Mesendoderm (in vitro differentiated cells): ENCODE measurements at regions not wholly inside any gene's neighbourhood (a gene's known extent, or its start where the extent isn't known, plus 50 kb on each side); places are given as distances from the start of the nearest gene placed in this dataset.

ENCODE experiments used
- DNase-seq: peaks from one replicate; pipeline ENCODE4 v3.0.0; 2013
- H2AK5ac ChIP-seq: 2 replicates; pipeline ENCODE4 v1.6.1; 2013; ENCODE audit warnings: low read length, inconsistent platforms
- H2BK120ac ChIP-seq: 2 replicates; pipeline ENCODE4 v1.6.1; 2013; ENCODE audit warnings: low read depth, mild to moderate bottlenecking, low read length, moderate library complexity, mixed read lengths
- H2BK15ac ChIP-seq: replicated peaks from 2 replicates; pipeline ENCODE4 v1.6.1; 2013; ENCODE audit warnings: low read depth, mild to moderate bottlenecking, moderate library complexity
- H2BK5ac ChIP-seq: 2 replicates; pipeline ENCODE4 v1.6.1; 2013; ENCODE audit warnings: low read length, inconsistent platforms
- H3K18ac ChIP-seq: 2 replicates; pipeline ENCODE4 v1.6.1; 2013; ENCODE audit warnings: mild to moderate bottlenecking, low read length, mixed read lengths
- H3K23ac ChIP-seq: one replicate; pipeline ENCODE4 v1.6.1; 2013; ENCODE audit warnings: low read length
- H3K27ac ChIP-seq: 2 replicates; pipeline ENCODE4 v1.5.1; 2013; ENCODE audit warnings: low read depth, mild to moderate bottlenecking, inconsistent platforms, low read length, moderate library complexity
- H3K27me3 ChIP-seq: 2 replicates; pipeline ENCODE4 v1.6.1; 2013; ENCODE audit warnings: low read length, control low read depth, mild to moderate bottlenecking, inconsistent platforms; ENCODE audit not compliant: insufficient read depth, poor library complexity
- H3K36me3 ChIP-seq: 2 replicates; pipeline ENCODE4 v1.6.1; 2013; ENCODE audit warnings: low read length, inconsistent platforms; ENCODE audit not compliant: control insufficient read depth, insufficient read depth
- H3K4ac ChIP-seq: one replicate; pipeline ENCODE4 v1.6.1; 2013; ENCODE audit warnings: low read depth, mild to moderate bottlenecking, low read length, moderate library complexity
- H3K4me1 ChIP-seq: 2 replicates; pipeline ENCODE4 v1.6.1; 2013; ENCODE audit warnings: low read depth, low read length, inconsistent platforms; ENCODE audit not compliant: control insufficient read depth
- H3K4me2 ChIP-seq: 2 replicates; pipeline ENCODE4 v1.6.1; 2013; ENCODE audit warnings: low read length
- H3K4me3 ChIP-seq: 2 replicates; pipeline ENCODE4 v1.5.1; 2013; ENCODE audit warnings: mild to moderate bottlenecking, low read length
- H3K56ac ChIP-seq: one replicate; pipeline ENCODE4 v1.6.1; 2013; ENCODE audit warnings: low read length
- H3K79me1 ChIP-seq: 2 replicates; pipeline ENCODE4 v1.6.1; 2013; ENCODE audit warnings: low read length, inconsistent platforms
- H3K79me2 ChIP-seq: 2 replicates; pipeline ENCODE4 v1.6.1; 2013; ENCODE audit warnings: mild to moderate bottlenecking, low read length; ENCODE audit not compliant: control insufficient read depth, insufficient read depth
- H3K9ac ChIP-seq: 2 replicates; pipeline ENCODE4 v1.6.1; 2013; ENCODE audit warnings: low read length, inconsistent platforms
- H4K5ac ChIP-seq: one replicate; pipeline ENCODE4 v1.6.1; 2013; ENCODE audit warnings: low read length
- H4K8ac ChIP-seq: one replicate; pipeline ENCODE4 v1.6.1; 2013; ENCODE audit warnings: low read depth, mild to moderate bottlenecking, control low read depth, low read length, moderate library complexity
- WGBS: extraction: QIAGEN DNeasy Blood & Tissue Kit; methylation state at CpG from one replicate; pipeline ENCODE4 v1.1.7; 2013; ENCODE audit warnings: low lambda C conversion rate, missing lambda C conversion rate; ENCODE audit not compliant: insufficient coverage; ENCODE audit errors: extremely low coverage; 5-methylcytosine and 5-hydroxymethylcytosine counted together

GRCh38 chr22:47784367-47784983, 1022.0 kb downstream of the TBC1D22A start:
- Histone ChIP-seq H3K79me2 (no peaks in the 10 kb centered on the region), H3K56ac (no peak overlapping the region), H2BK15ac (no peak overlapping the region), H3K23ac (no peak overlapping the region), H3K4me3 (no peak overlapping the region), H3K4ac (no peak overlapping the region), H2BK120ac (no peak overlapping the region), H4K8ac (no peak overlapping the region), H3K27ac (no peak overlapping the region), H4K5ac (no peak overlapping the region), H3K27me3 (no peaks in the 10 kb centered on the region), H3K36me3 (no peaks in the 10 kb centered on the region), H3K4me1 (peaks cover 5% of the 10 kb centered on the region), H3K18ac (no peak overlapping the region), H2BK5ac (no peak overlapping the region), H3K4me2 (no peak overlapping the region), H3K79me1 (no peaks in the 10 kb centered on the region), H3K9ac (no peak overlapping the region), H2AK5ac (no peak overlapping the region)
- WGBS = no CpG with 5 or more reads among the region's 4 CpGs
- DNase-seq = no peak

GRCh38 chr22:47783433-47784366, 1021.2 kb downstream of the TBC1D22A start:
- Histone ChIP-seq H3K27me3 (no peaks in the 10 kb centered on the region), H2BK15ac (no peak overlapping the region), H2BK120ac (no peak overlapping the region), H3K9ac (no peak overlapping the region), H3K4me1 (peaks cover 7% of the 10 kb centered on the region), H2BK5ac (peak overlapping the region; percentile 12), H3K36me3 (no peaks in the 10 kb centered on the region), H3K23ac (no peak overlapping the region), H3K27ac (no peak overlapping the region), H3K18ac (no peak overlapping the region), H3K56ac (peak overlapping the region; percentile 54), H3K79me1 (no peaks in the 10 kb centered on the region), H4K8ac (no peak overlapping the region), H4K5ac (no peak overlapping the region), H3K4ac (no peak overlapping the region), H2AK5ac (no peak overlapping the region), H3K4me3 (no peak overlapping the region), H3K79me2 (no peaks in the 10 kb centered on the region), H3K4me2 (no peak overlapping the region)
- no CpG with 5 or more reads among the region's 20 CpGs for WGBS
- peak; percentile 52 for DNase-seq

GRCh38 chr22:47782328-47783075, 1020.1 kb downstream of the TBC1D22A start:
- H3K23ac ChIP-seq = no peak overlapping the region
- no peak overlapping the region for H3K4me2 ChIP-seq
- H3K27ac ChIP-seq = no peak overlapping the region
- H3K79me2 ChIP-seq = no peaks in the 10 kb centered on the region
- no peak for DNase-seq
- H2BK120ac ChIP-seq = no peak overlapping the region
- no peak overlapping the region for H2BK15ac ChIP-seq
- no peak overlapping the region for H4K5ac ChIP-seq
- H2BK5ac ChIP-seq = peak overlapping the region; percentile 22
- H3K18ac ChIP-seq = no peak overlapping the region
- no peak overlapping the region for H3K4ac ChIP-seq
- H3K27me3 ChIP-seq = no peaks in the 10 kb centered on the region
- H3K9ac ChIP-seq = no peak overlapping the region
- no peaks in the 10 kb centered on the region for H3K79me1 ChIP-seq
- whole genome bisulfite sequencing = no CpG with 5 or more reads among the region's 15 CpGs
- no peak overlapping the region for H4K8ac ChIP-seq
- peak overlapping the region; percentile 72 for H2AK5ac ChIP-seq
- no peak overlapping the region for H3K4me3 ChIP-seq
- peak overlapping the region; percentile 20 for H3K56ac ChIP-seq
- no peaks in the 10 kb centered on the region for H3K36me3 ChIP-seq
- H3K4me1 ChIP-seq = peaks cover 7% of the 10 kb centered on the region

- Histone ChIP-seq H3K4me1 (peaks cover 7% of the 10 kb centered on the region), H3K23ac (no peak overlapping the region), H3K4me2 (no peak overlapping the region), H4K8ac (no peak overlapping the region), H4K5ac (no peak overlapping the region), H2BK15ac (no peak overlapping the region), H3K56ac (peak overlapping the region; percentile 20), H3K79me2 (no peaks in the 10 kb centered on the region), H2BK5ac (peak overlapping the region; percentile 48), H3K18ac (no peak overlapping the region), H2AK5ac (peak overlapping the region; percentile 87), H3K27me3 (no peaks in the 10 kb centered on the region), H3K4me3 (no peak overlapping the region), H3K79me1 (no peaks in the 10 kb centered on the region), H3K9ac (no peak overlapping the region), H3K36me3 (no peaks in the 10 kb centered on the region), H3K27ac (no peak overlapping the region), H3K4ac (no peak overlapping the region), H2BK120ac (no peak overlapping the region)
- no peak for DNase-seq
- no CpG with 5 or more reads among the region's 20 CpGs for WGBS
Measured at GRCh38 chr22:47781427-47782111, 1019.1 kb downstream of the TBC1D22A start.

- peaks cover 7% of the 10 kb centered on the region for H3K4me1 ChIP-seq
- no peaks in the 10 kb centered on the region for H3K36me3 ChIP-seq
- no peak overlapping the region for H4K8ac ChIP-seq
- no peak overlapping the region for H4K5ac ChIP-seq
- no peak overlapping the region for H3K4ac ChIP-seq
- no peak overlapping the region for H3K27ac ChIP-seq
- H3K18ac ChIP-seq = no peak overlapping the region
- no peak overlapping the region for H3K4me2 ChIP-seq
- no peak overlapping the region for H3K4me3 ChIP-seq
- peak overlapping the region; percentile 9 for H2BK5ac ChIP-seq
- no peak overlapping the region for H2BK15ac ChIP-seq
- no peak overlapping the region for H3K9ac ChIP-seq
- no peak overlapping the region for H3K56ac ChIP-seq
- H2AK5ac ChIP-seq = peak overlapping the region; percentile 70
- WGBS = no CpG with 5 or more reads among the region's 12 CpGs
- no peak overlapping the region for H3K23ac ChIP-seq
- H3K79me2 ChIP-seq = no peaks in the 10 kb centered on the region
- H3K27me3 ChIP-seq = no peaks in the 10 kb centered on the region
- no peak overlapping the region for H2BK120ac ChIP-seq
- DNase-seq = no peak
- H3K79me1 ChIP-seq = no peaks in the 10 kb centered on the region
Measured at GRCh38 chr22:47781024-47781423, 1018.6 kb downstream of the TBC1D22A start.
